H1 (cell line): ENCODE measurements at regions not wholly inside any gene's neighbourhood (a gene's known extent, or its start where the extent isn't known, plus 50 kb on each side); places are given as distances from the start of the nearest gene placed in this dataset.

Source experiments
- CTCF ChIA-PET: fragments of 300-600 bp; sonication (Branson Sonifier 250); formaldehyde crosslinking; loops from one replicate; lab custom pipeline; 2021; ENCODE audit not compliant: partially characterized antibody; lab: Charles Lee
- POLR2A ChIA-PET: fragments of 300-600 bp; sonication (Branson Sonifier 250); formaldehyde crosslinking; loops from one replicate; lab custom pipeline; 2021; ENCODE audit warnings: inconsistent platforms; ENCODE audit not compliant: partially characterized antibody; lab: Charles Lee
- DNase-seq, 2 experiments: peaks; one replicate each; pipeline versions ENCODE4 v3.0.0 to v3.0.0-alpha.2; 2010 to 2022; ENCODE audit warnings: low spot score in 2 of 2, low read depth in 1 of 2, mixed read lengths in 1 of 2
- FAIRE-seq: peaks from 2 replicates; lab custom pipeline; 2011; peaks lifted over from hg19 to GRCh38; lab: Jason Lieb, UNC
- H2AFZ ChIP-seq: 2 replicates; pipeline ENCODE4 v1.8.1; 2012; ENCODE audit warnings: low read length, inconsistent platforms
- H2AK5ac ChIP-seq: 2 replicates; pipeline ENCODE4 v1.6.1; 2013; ENCODE audit warnings: low read depth, low read length
- H2BK120ac ChIP-seq: replicated peaks from 2 replicates; pipeline ENCODE3; 2013; ENCODE audit warnings: low read depth, low read length, inconsistent platforms
- H2BK12ac ChIP-seq: 2 replicates; pipeline ENCODE4 v1.6.1; 2013; ENCODE audit warnings: low read depth, low read length
- H2BK15ac ChIP-seq: 2 replicates; pipeline ENCODE4 v1.6.1; 2013; ENCODE audit warnings: low read length
- H2BK20ac ChIP-seq: 2 replicates; pipeline ENCODE4 v1.6.1; 2013; ENCODE audit warnings: low read length
- H2BK5ac ChIP-seq: 2 replicates; pipeline ENCODE4 v1.6.1; 2013; ENCODE audit warnings: low read depth, low read length
- H3K14ac ChIP-seq: 2 replicates; pipeline ENCODE4 v1.6.1; 2013; ENCODE audit warnings: inconsistent platforms; ENCODE audit not compliant: insufficient read length
- H3K18ac ChIP-seq: 2 replicates; pipeline ENCODE4 v1.6.1; 2013; ENCODE audit warnings: low read length; ENCODE audit errors: extremely low read depth
- H3K23ac ChIP-seq: 2 replicates; pipeline ENCODE4 v1.6.1; 2013; ENCODE audit warnings: inconsistent platforms; ENCODE audit not compliant: insufficient read length
- H3K23me2 ChIP-seq: 2 replicates; pipeline ENCODE4 v1.6.1; 2013; ENCODE audit warnings: low read depth, low read length
- H3K27ac ChIP-seq: 2 replicates; pipeline ENCODE4 v1.6.1; 2011; ENCODE audit warnings: low read depth, low read length, inconsistent platforms
- H3K27me3 ChIP-seq, 4 experiments: replicated peaks in 1 of 4; 1 replicate in 1 of 4; 2 replicates in 3 of 4; pipeline versions ENCODE4 v1.6.1 to v1.8.1; 2011 to 2013; ENCODE audit warnings: low read length in 3 of 4, mild to moderate bottlenecking in 3 of 4, inconsistent platforms in 2 of 4, mixed read lengths in 2 of 4, moderate library complexity in 1 of 4; ENCODE audit not compliant: control insufficient read depth in 3 of 4, insufficient read depth in 3 of 4; ENCODE audit errors: extremely low read depth in 1 of 4
- H3K36me3 ChIP-seq, 4 experiments: 2 replicates each; pipeline versions ENCODE4 v1.6.1 to v1.8.1; 2011 to 2013; ENCODE audit warnings: mild to moderate bottlenecking in 4 of 4, low read length in 3 of 4, moderate library complexity in 2 of 4, control low read depth in 1 of 4, inconsistent platforms in 1 of 4; ENCODE audit not compliant: insufficient read depth in 4 of 4, control insufficient read depth in 2 of 4
- H3K4ac ChIP-seq: replicated peaks from 2 replicates; pipeline ENCODE3; 2013; ENCODE audit warnings: low read length, low read depth, mixed read lengths, inconsistent platforms; ENCODE audit not compliant: insufficient read length
- H3K4me1 ChIP-seq, 4 experiments: replicated peaks in 1 of 4; 1 replicate in 1 of 4; 2 replicates in 3 of 4; pipeline versions ENCODE4 v1.6.1 to v1.8.1; 2011 to 2013; ENCODE audit warnings: low read length in 3 of 4, inconsistent platforms in 2 of 4, mixed read lengths in 1 of 4; ENCODE audit not compliant: insufficient read depth in 4 of 4, control insufficient read depth in 3 of 4
- H3K4me2 ChIP-seq, 2 experiments: 2 replicates each; pipeline versions ENCODE4 v1.6.1 to v1.8.1; 2011 to 2013; ENCODE audit warnings: low read depth in 2 of 2, low read length in 2 of 2, control low read depth in 1 of 2, inconsistent platforms in 1 of 2, mild to moderate bottlenecking in 1 of 2; ENCODE audit not compliant: insufficient read depth in 1 of 2
- H3K4me3 ChIP-seq, 4 experiments: fragments of 200-600, 300-600 bp in 1 of 4; sonication (generic), shearing (Covaris generic), sonication (Bioruptor Twin) in 1 of 4; 2 replicates each; pipeline versions ENCODE4 v1.5.1 to v1.8.1; 2011 to 2016; ENCODE audit warnings: low read length in 4 of 4, low read depth in 3 of 4, control low read depth in 2 of 4, inconsistent platforms in 2 of 4, mild to moderate bottlenecking in 2 of 4, mixed read lengths in 1 of 4, moderate library complexity in 1 of 4; ENCODE audit not compliant: insufficient read depth in 2 of 4; ENCODE audit errors: extremely low read depth in 1 of 4
- H3K56ac ChIP-seq: replicated peaks from 2 replicates; pipeline ENCODE3; 2013; ENCODE audit warnings: low read depth, mild to moderate bottlenecking, mixed read lengths, low read length, inconsistent platforms; ENCODE audit not compliant: insufficient read length
- H3K79me1 ChIP-seq: 2 replicates; pipeline ENCODE4 v1.6.1; 2013; ENCODE audit warnings: low read depth, low read length, control low read depth
- H3K79me2 ChIP-seq, 2 experiments: 2 replicates each; pipeline versions ENCODE4 v1.6.1 to v1.8.1; 2012 to 2013; ENCODE audit warnings: low read length in 2 of 2, mild to moderate bottlenecking in 2 of 2, inconsistent platforms in 1 of 2; ENCODE audit not compliant: insufficient read depth in 2 of 2, control insufficient read depth in 1 of 2
- H3K9ac ChIP-seq, 4 experiments: replicated peaks in 1 of 4; 1 replicate in 1 of 4; 2 replicates in 3 of 4; pipeline versions ENCODE4 v1.6.1 to v1.8.1; 2011 to 2013; ENCODE audit warnings: low read depth in 3 of 4, low read length in 3 of 4, control low read depth in 2 of 4, mild to moderate bottlenecking in 2 of 4, moderate library complexity in 2 of 4, inconsistent platforms in 1 of 4; ENCODE audit errors: extremely low read depth in 1 of 4
- H3K9me3 ChIP-seq, 2 experiments: 2 replicates each; pipeline versions ENCODE4 v1.6.1 to v1.8.1; 2012 to 2013; ENCODE audit warnings: mild to moderate bottlenecking in 2 of 2, moderate library complexity in 2 of 2, control low read depth in 1 of 2, inconsistent platforms in 1 of 2, low read depth in 1 of 2, low read length in 1 of 2, mixed read lengths in 1 of 2; ENCODE audit not compliant: insufficient read depth in 2 of 2
- H4K20me1 ChIP-seq, 2 experiments: replicated peaks in 1 of 2; 2 replicates each; pipeline versions ENCODE3 to v1.8.1; 2011 to 2013; ENCODE audit warnings: inconsistent platforms in 2 of 2, low read length in 2 of 2, mild to moderate bottlenecking in 1 of 2; ENCODE audit not compliant: insufficient read depth in 2 of 2, control insufficient read depth in 1 of 2
- H4K5ac ChIP-seq: 2 replicates; pipeline ENCODE4 v1.6.1; 2013; ENCODE audit warnings: low read length, low read depth, mixed read lengths, inconsistent platforms; ENCODE audit not compliant: insufficient read length
- H4K8ac ChIP-seq: 2 replicates; pipeline ENCODE4 v1.8.0; 2013; ENCODE audit warnings: mild to moderate bottlenecking, moderate library complexity, low read length, inconsistent platforms; ENCODE audit not compliant: insufficient read depth; ENCODE audit errors: extremely low read depth
- H4K91ac ChIP-seq: replicated peaks from 2 replicates; pipeline ENCODE3; 2013; ENCODE audit warnings: low read length, mixed read lengths, inconsistent platforms; ENCODE audit not compliant: insufficient read length
- KDM1A ChIP-seq: fragments of 200-600, 300-600 bp; sonication (generic); IDR thresholded peaks from 2 replicates; pipeline ENCODE4 v1.7.1; 2016; ENCODE audit warnings: mild to moderate bottlenecking, low read length, borderline replicate concordance
- RBBP5 ChIP-seq: IDR thresholded peaks from 2 replicates; pipeline ENCODE4 v1.7.1; 2012; ENCODE audit warnings: low read depth, mild to moderate bottlenecking, inconsistent platforms, low read length, moderate library complexity, borderline replicate concordance
- WGBS, 2 experiments: shearing (Covaris generic) in 1 of 2; methylation state at CpG; one replicate each; pipeline versions ENCODE4 v1.1.6 to v1.1.7; 2013 to 2015; ENCODE audit warnings: low lambda C conversion rate in 2 of 2, mixed read lengths in 2 of 2, inconsistent platforms in 1 of 2, low coverage in 1 of 2, missing lambda C conversion rate in 1 of 2; ENCODE audit not compliant: insufficient replicate concordance in 2 of 2, insufficient coverage in 1 of 2, insufficient read length in 1 of 2; ENCODE audit errors: extremely low coverage in 1 of 2, missing lambda C conversion rate in 1 of 2; 5-methylcytosine and 5-hydroxymethylcytosine counted together

GRCh38 chr3:13747627-13748026 is 132.2 kb downstream of the WNT7A start:
- peaks cover 0 to 2% of the 10 kb centered on the region in 2 experiments for H4K20me1 ChIP-seq
- no peak overlapping the region for H3K4me3 ChIP-seq
- ChIA-PET CTCF (no interaction called here), POLR2A (no interaction called here)
- no peak overlapping the region for H4K91ac ChIP-seq
- H4K5ac ChIP-seq = no peak overlapping the region
- H3K4ac ChIP-seq = no peak overlapping the region
- no peak for FAIRE-seq
- H3K14ac ChIP-seq = no peak overlapping the region
- no peak overlapping the region; the same call in 1 of the 2 replicates for H3K27ac ChIP-seq
- no peaks in the 10 kb centered on the region for H3K4me1 ChIP-seq
- H3K56ac ChIP-seq = no peak overlapping the region
- H3K27me3 ChIP-seq = no peaks in the 10 kb centered on the region
- no peak overlapping the region for H2BK20ac ChIP-seq
- H2BK120ac ChIP-seq = no peak overlapping the region
- H3K36me3 ChIP-seq = no peaks in the 10 kb centered on the region
- DNase-seq = no peak
- H3K23me2 ChIP-seq = 0 out of 2 replicates have a peak, but pooled peaks cover 2% of the 10 kb centered on the region
- H2AFZ ChIP-seq = no peak overlapping the region
- H3K23ac ChIP-seq = no peak overlapping the region
- WGBS, 2 experiments = 95% methylated on average over 5 of the region's 5 CpGs; no CpG with 5 or more reads in 1 of the 2 experiments
- H3K4me2 ChIP-seq = no peak overlapping the region
- peaks cover 9 to 13% of the 10 kb centered on the region in 2 experiments; a peak in 1 of 4 replicates for H3K9me3 ChIP-seq
- H2AK5ac ChIP-seq = peak overlapping the region; percentile 25; the same call in 1 of the 2 replicates
- H4K8ac ChIP-seq = no peak overlapping the region
- H2BK15ac ChIP-seq = no peak overlapping the region
- H3K9ac ChIP-seq = no peak overlapping the region
- H3K79me1 ChIP-seq = no peaks in the 10 kb centered on the region
- no peak for TF ChIP-seq RBBP5
- no peak for TF ChIP-seq KDM1A
- H2BK5ac ChIP-seq = no peak overlapping the region
- H3K18ac ChIP-seq = no peak overlapping the region
- no peaks in the 10 kb centered on the region for H3K79me2 ChIP-seq
- H2BK12ac ChIP-seq = peak overlapping the region; percentile 43; the same call in 1 of the 2 replicates
